ENCODE measurements at regions not wholly inside any gene's neighbourhood (a gene's known extent, or its start where the extent isn't known, plus 50 kb on each side); places are given as distances from the start of the nearest gene placed in this dataset.

DNA sequence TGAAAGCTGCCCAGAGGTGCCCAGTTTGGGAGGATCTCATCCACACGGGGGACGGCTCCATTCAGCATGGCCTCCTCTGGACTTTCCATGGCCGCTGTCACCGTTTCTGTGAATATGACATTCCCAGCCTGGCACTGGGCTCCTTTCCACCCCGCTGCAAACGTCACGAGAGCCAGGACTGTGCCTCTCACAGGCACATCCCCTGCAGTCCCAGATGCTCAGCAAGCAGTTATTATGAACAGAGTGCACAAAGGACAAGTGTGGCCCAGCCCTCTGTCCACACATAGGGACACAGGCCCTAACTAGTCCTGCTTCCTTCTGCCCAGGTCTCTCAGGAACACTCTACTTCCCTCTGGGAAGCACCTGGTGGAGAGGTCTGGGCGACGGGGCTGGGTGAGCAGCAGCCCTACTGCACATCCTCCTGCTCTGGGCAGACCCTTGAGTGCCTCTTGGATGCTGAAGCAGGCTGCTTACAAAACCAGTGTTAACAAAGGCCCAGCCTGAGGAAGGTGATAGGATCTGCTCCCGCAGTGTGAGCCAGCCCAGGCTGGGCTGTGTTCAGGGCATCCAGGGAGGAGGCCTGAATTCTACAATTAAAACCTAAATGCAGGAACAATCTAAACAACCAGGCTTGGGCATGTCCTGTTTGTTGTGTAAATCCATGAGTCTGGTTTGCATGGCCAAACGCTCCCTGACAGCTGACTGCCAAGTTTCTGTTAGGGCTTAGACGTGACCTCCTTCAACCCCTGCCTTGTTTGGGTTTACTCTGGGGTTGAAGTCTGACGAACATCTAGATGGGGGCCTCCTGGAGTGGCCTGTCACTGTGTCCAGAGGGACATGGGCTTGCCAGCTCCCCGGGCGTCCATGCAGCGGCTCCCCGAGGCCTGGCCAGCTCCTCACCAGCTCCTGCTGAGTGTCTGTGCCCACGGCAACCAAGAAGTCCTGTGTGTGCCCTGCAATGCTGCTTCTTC, 269.8 kb downstream of the GADD45G start:
- CTCF ChIA-PET (ENCODE audit: partially characterized antibody), result interaction anchor here (0.7 to 1.4 kb wide), 4 partner anchors 49 to 272 kb away, joined by 3 to 8 read pairs (median 4); no protein-coding TSS in a partner anchor
- H4K8ac ChIP-seq (ENCODE audit: extremely low read depth, insufficient read depth, low read length), result peak overlapping the region; percentile 31; the same call in 1 of the 2 replicates
- TF ChIP-seq SIX5 (IDR thresholded peaks at IDR 0.05; ENCODE audit: low read depth, low read length), result no peak

More for the DNA sequence above, 269.8 kb downstream of the GADD45G start:
- Histone ChIP-seq H2AK5ac (ENCODE audit: low read depth, low read length) (no peak overlapping the region), H4K5ac (ENCODE audit: insufficient read length, low read depth, low read length) (no peak overlapping the region), H4K91ac (replicated peaks; ENCODE audit: insufficient read length, low read length) (peak overlapping the region; percentile 10), H3K23ac (ENCODE audit: insufficient read length) (no peak overlapping the region), H3K4me2 (ENCODE audit: insufficient read depth in 1 of 2, low read depth in 2 of 2, low read length in 2 of 2) (no peak overlapping the region), H3K4me3 (ENCODE audit: extremely low read depth in 1 of 4, insufficient read depth in 2 of 4, low read depth in 3 of 4, low read length in 4 of 4) (no peak overlapping the region), H3K79me2 (ENCODE audit: control insufficient read depth in 1 of 2, insufficient read depth in 2 of 2, low read length in 2 of 2) (no peaks in the 10 kb centered on the region), H3K23me2 (ENCODE audit: low read depth, low read length) (no peaks in the 10 kb centered on the region), H3K9ac (replicated peaks in 1 of 4; ENCODE audit: extremely low read depth in 1 of 4, low read depth in 3 of 4, low read length in 3 of 4) (no peak overlapping the region), H3K56ac (replicated peaks; ENCODE audit: insufficient read length, low read depth, low read length) (no peak overlapping the region), H2BK5ac (ENCODE audit: low read depth, low read length) (no peak overlapping the region), H2BK12ac (ENCODE audit: low read depth, low read length) (no peak overlapping the region), H3K27ac (ENCODE audit: low read depth, low read length) (no peak overlapping the region), H3K9me3 (ENCODE audit: insufficient read depth in 2 of 2, low read depth in 1 of 2, low read length in 1 of 2) (no peaks in the 10 kb centered on the region), H2BK15ac (ENCODE audit: low read length) (no peak overlapping the region), H3K36me3 (ENCODE audit: control insufficient read depth in 2 of 4, insufficient read depth in 4 of 4, low read length in 3 of 4) (no peaks in the 10 kb centered on the region), H3K4ac (replicated peaks; ENCODE audit: insufficient read length, low read depth, low read length) (no peak overlapping the region), H3K79me1 (ENCODE audit: low read depth, low read length) (no peaks in the 10 kb centered on the region), H3K18ac (ENCODE audit: extremely low read depth, low read length) (no peak overlapping the region), H3K4me1 (replicated peaks in 1 of 4; ENCODE audit: control insufficient read depth in 3 of 4, insufficient read depth in 4 of 4, low read length in 3 of 4) (no peaks in the 10 kb centered on the region; a peak in 1 of 7 replicates), H3K27me3 (replicated peaks in 1 of 4; ENCODE audit: control insufficient read depth in 3 of 4, extremely low read depth in 1 of 4, insufficient read depth in 3 of 4, low read length in 3 of 4) (no peaks in the 10 kb centered on the region), H2BK120ac (replicated peaks; ENCODE audit: low read depth, low read length) (no peak overlapping the region), H4K20me1 (replicated peaks in 1 of 2; ENCODE audit: control insufficient read depth in 1 of 2, insufficient read depth in 2 of 2, low read length in 2 of 2) (no peaks in the 10 kb centered on the region), H2BK20ac (ENCODE audit: low read length) (no peak overlapping the region), H2AFZ (ENCODE audit: low read length) (0 out of 2 replicates have a peak overlapping the region, but pooled peaks have one; percentile 13), H3K14ac (ENCODE audit: insufficient read length) (no peak overlapping the region)
- no peak for FAIRE-seq
- POLR2A ChIA-PET (ENCODE audit: partially characterized antibody), result no interaction called here
- DNase-seq (ENCODE audit: low read depth in 1 of 2, low spot score in 2 of 2), result peak in 1 of 2 experiments; percentile 29
- 91% methylated on average over 18 of the region's 18 CpGs; no CpG with 5 or more reads in 1 of the 2 experiments for WGBS, 2 experiments (ENCODE audit: extremely low coverage in 1 of 2, insufficient coverage in 1 of 2, insufficient read length in 1 of 2, insufficient replicate concordance in 2 of 2, low coverage in 1 of 2, low lambda C conversion rate in 2 of 2, missing lambda C conversion rate in 1 of 2)

Data from H1 (cell line).